ENCODE measurements at regions not wholly inside any gene's neighbourhood (a gene's known extent, or its start where the extent isn't known, plus 50 kb on each side); places are given as distances from the start of the nearest gene placed in this dataset.

GRCh38 chr13:107118506-107118905, 550.6 kb upstream of the ARGLU1 start:
- TF ChIP-seq CTCF (conservative IDR thresholded peaks at IDR 0.05) (no peak), ZFX (IDR thresholded peaks at IDR 0.05) (no peak)

Measured in C4-2B (cell line).